ENCODE measurements at regions not wholly inside any gene's neighbourhood (a gene's known extent, or its start where the extent isn't known, plus 50 kb on each side); places are given as distances from the start of the nearest gene placed in this dataset.

GRCh38 chr11:129324533-129325175 is 51.0 kb upstream of the BARX2 start:
- DNase-seq, result peak in 1 of 2 experiments; percentile 12

DNA sequence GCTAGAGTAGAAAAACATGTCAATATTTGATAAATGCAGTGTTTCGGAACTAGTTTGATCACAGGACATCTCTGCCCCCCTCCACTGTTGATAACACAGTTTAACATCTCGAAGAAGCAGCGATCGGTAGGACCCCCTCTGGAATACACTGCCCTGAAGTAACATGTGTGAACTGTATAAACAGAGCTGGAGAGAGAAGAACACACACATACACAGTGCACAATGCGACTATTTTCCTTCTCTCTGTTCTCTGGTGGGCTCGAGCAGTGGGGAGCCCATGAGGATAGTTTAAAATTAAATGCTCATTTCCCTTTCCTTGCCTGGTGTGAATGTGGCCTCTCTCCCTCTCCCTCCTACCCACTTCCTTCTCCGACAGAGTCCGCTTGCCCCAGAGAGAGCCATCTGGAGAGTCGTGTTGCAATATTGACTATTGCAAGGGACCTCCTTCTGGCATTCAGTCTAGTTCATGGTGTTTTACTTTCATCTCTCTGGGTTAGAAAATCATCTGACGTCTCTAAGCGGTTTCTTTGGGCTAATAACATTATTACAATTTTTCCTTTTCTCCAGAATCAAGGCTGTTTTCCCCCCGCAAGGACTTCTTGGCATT is 51.6 kb upstream of the BARX2 start:
- DNase-seq, result peak; percentile 15 to 61

DNA sequence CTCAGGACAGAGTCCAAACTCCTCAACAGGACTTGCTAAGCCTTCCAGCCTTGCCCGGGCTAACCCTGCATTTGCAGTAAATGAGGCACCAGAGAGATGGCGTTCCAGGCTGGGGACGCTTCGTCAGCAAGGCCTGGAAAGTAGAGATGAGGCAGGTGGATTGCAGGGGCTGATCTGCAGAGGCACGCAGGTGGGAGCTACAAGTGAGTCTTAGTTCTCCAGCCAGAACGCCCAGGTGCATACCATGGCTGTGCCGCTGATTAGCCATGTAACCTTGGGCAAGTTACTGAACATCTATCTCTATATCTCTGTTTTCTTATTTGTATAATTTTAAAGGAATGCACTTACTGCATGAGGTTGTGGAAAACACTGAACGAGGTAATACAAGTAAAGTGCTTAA is 52.7 kb upstream of the BARX2 start:
- DNase-seq, result no peak

- no peak for DNase-seq
These were observed 54.6 kb upstream of the BARX2 start for GRCh38 chr11:129321076-129321475.

- no peak for DNase-seq
These were observed 55.2 kb upstream of the BARX2 start for GRCh38 chr11:129320494-129320893.

DNA sequence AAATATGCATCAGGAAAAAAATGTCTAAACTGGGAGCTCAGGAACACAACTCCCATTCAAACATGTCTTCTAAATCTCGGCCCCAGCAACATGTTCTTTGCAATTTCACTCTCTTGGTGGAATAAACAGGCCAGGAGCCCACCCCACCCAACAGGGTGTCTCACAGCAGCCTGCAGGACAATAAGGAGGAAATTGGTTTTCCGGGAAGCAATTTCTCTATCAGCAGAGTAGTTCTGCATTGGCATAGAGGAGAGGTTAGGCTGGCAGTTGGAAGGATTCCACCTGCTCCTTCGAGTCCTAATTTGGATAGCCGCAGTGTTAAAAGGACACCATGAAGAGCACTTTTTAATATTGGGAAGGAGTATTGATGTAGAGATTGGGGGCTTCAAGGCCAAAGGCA is 55.9 kb upstream of the BARX2 start:
- peak in 1 of 2 experiments; percentile 16 for DNase-seq

DNA sequence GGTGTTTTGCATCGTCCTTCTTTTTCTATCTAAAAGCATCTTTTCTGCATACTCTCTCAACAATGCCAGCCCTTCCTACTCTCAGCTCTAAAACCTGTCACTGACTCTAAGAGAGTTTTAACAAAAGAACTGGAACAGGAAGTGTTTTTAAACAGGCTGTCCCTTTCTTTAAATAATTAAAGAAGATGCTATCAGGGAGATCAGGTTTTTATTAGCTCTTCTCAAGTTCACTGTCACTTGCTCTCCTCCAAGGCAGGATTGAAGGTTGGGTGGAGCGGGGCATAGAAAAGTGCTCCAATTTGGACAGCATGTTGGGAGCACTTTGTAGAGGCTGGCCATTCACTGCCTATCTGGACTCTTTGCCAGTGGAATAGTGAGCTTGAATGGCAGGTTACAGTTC is 56.4 kb upstream of the BARX2 start:
- no peak for DNase-seq

GRCh38 chr11:129317571-129317970 is 58.1 kb upstream of the BARX2 start:
- DNase-seq, result peak in 1 of 2 experiments; percentile 53

GRCh38 chr11:129316781-129317180 is 58.9 kb upstream of the BARX2 start:
- DNase-seq, result no peak

DNA sequence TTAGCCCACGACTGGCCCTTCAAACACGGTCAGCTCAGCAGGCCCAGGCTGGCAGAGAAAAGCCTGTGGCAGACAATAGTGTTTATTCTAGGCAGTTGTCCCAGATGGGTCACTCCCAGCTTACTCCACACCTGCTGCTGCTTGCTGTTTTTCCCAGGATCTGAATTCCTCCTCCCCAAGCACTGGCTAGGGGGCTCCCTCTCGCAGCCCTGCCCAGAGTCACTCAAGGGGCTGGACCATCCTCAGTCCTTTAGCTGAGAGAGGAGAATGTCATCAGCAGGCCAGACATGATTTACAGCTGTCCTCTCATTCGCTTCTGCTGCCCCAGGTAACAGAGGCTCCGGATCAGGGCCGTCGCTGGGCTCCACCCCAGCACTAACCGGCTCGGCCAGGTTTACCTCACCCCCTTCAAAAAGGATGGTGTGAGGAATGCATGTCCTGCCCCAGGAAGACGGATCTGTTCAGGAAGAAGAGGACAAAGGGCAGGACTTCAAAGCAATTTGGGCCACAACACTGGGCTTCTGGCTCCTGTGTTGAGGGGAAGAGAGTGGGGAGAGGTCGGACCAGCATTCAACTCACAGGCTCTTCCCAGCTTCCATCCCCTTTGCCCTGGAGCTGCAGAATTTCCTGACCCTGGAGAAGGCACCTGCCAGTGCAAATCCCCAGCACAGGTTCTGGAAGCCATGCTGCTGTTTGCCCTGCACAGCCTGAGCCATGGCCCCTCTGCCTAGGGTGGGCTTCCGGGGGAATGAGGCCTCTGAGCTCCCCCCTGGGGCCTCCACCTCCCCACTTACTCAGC is 59.7 kb upstream of the BARX2 start:
- peak; percentile 45 to 79 for DNase-seq

- no peak for DNase-seq
These were observed 61.3 kb upstream of the BARX2 start for GRCh38 chr11:129314371-129314770.

- DNase-seq, result peak in 1 of 2 experiments; percentile 41
These were observed 61.9 kb upstream of the BARX2 start for GRCh38 chr11:129313541-129314297.

DNA sequence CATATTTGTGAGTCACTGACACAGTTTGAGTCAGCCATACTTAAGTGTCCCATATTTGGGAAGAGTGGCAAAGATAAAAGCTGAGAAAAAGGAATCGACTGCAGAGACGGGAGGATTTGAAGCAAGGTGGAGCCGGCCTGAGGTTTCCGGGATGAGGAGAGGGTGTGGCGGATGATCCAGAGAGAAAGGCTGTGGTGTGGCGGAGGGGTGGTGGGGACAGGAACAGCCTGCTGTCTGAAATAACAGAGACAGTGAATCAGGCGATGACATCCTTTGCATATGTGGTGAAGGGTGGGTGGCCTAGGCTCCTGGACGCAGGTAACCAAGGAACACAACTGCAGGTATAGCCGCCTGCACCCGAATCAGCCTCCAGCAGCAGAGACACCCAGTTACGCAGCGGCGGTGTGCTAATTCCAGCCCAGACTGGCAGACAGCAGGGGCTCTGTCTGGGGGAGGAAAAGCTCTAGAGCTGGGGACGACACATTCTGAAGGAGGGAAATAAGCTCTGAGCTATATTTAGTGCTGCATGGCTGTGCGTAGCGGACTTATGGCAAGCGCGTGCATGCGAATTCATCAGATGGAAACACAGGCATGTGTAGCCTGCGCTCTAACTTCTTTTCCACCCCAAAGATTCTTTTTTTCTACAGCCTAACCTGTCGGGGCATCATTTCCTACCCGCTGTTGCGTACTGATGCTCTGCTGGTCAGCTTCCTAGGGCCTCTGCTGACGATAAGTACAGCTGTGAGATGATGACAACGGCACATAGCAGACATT is 62.7 kb upstream of the BARX2 start:
- DNase-seq, result no peak

GRCh38 chr11:129308241-129308865 is 67.3 kb upstream of the BARX2 start:
- DNase-seq, result no peak

DNA sequence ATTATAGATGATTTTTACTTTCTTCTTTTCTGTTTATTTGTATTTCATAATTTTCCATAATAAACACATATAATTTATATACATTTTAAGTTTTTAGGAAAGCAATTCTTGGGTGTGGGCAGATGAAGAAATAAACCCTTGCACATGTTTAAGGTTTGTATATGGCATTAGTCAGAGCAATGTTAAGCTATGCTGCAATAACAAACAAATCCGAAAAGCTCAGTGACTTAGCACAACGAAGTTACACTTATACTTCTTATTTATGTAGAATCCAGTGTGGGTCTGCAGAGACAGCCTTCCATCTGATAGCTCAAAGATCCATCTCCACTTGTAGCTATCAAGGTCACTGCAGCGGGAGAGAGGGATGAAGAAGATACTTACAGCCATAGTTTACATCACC is 68.5 kb upstream of the BARX2 start:
- DNase-seq, result no peak

DNA sequence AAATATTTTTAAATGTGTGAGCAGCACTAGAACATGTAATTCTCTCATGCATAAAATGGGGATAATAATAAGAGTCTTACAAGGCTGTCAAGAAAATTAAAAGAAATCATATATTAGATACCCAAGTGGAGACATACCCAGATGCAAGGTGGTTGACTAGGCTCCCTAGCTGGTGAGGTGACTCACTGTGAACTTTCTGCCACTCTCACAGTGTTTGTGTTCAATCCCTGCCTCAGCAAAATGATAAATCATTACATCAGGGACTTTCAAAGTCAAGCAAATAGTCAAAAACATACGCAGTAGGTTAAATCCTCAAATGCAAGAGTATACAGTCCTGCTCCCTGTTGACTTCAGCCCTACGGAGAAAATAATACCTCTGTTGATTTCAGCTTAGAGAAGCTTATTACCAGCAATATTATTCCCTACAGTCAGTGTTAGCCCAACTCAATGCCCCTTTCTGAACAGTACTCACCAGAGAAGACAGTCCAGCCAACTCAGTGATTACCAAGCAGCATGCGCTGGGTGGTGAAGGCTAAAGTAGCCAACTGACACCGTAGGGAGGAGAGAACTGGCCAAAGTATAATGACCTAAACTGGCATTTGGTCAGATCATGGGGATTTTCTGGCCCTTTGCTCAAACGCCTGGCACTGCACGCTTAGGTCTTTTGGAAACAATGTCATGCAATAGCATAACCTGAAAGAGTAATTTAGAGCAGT is 73.1 kb upstream of the BARX2 start:
- no peak for DNase-seq

GRCh38 chr11:129300099-129300498 is 75.5 kb upstream of the BARX2 start:
- DNase-seq, result no peak

- DNase-seq, result no peak
These were observed 76.7 kb upstream of the BARX2 start for GRCh38 chr11:129298988-129299387.

DNA sequence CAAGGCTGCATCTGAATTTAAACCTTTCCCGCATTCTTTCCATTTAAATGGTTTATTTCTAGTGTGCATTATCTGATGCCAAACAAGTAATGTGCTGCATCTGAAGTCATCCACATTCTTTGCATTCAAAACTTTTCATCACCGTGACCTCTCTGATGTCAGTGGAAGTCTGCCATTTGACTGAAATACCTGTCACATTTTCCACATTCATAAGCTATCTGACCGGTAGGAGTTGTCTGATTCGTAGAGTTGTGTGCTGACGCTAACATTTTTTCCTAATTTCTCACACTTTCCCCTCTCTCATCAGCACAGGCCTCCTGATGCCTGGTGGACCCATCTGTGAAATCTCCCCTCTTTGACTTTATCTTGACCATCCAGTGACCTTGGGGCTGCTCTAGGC is 79.9 kb upstream of the BARX2 start:
- no peak for DNase-seq

- no peak for DNase-seq
These were observed 82.9 kb upstream of the BARX2 start for GRCh38 chr11:129292771-129293170.

DNA sequence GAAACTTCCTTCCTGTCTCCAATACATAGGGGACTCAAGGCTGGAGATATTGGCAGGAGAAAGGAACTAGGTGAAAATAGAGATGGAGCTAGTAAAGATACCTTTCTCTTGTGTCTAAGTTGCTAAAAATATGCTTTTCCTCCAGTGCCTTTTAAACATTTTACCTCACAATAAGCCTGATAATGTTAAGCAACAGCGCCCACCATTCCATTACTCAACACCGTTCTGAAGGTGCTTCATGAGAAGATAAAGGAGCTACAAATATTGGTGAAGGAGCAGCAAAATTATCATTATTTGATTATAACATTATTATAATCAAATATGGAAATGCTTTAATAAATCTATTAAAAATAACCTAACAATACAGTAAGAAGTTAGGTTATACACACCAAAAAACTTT is 83.6 kb upstream of the BARX2 start:
- DNase-seq, result no peak
